ENCODE measurements at regions not wholly inside any gene's neighbourhood (a gene's known extent, or its start where the extent isn't known, plus 50 kb on each side); places are given as distances from the start of the nearest gene placed in this dataset.

- TF ChIP-seq CTCF (IDR thresholded peaks at IDR 0.05) = no peak
- TF ChIP-seq POLR2A (IDR thresholded peaks at IDR 0.05) = no peak
Measured at GRCh38 chr4:166577639-166578038, 656.7 kb downstream of the SPOCK3 start.

Data from esophagus squamous epithelium (tissue), 4 donors.